Small intestine (tissue), 7 donors: ENCODE measurements at regions not wholly inside any gene's neighbourhood (a gene's known extent, or its start where the extent isn't known, plus 50 kb on each side); places are given as distances from the start of the nearest gene placed in this dataset.

Experiments used
- DNase-seq, 2 donors: peaks; one replicate each; pipeline versions ENCODE4 v3.0.0 to v3.0.0-alpha.2; 2013
- FAIRE-seq: peaks from 2 replicates; lab custom pipeline; 2012; peaks lifted over from hg19 to GRCh38; lab: Jason Lieb, UNC
- H3K27ac ChIP-seq, 3 donors: one replicate each; pipeline ENCODE4 v1.5.1; 2013; ENCODE audit warnings: low read length in 2 of 3, mild to moderate bottlenecking in 2 of 3, control low read depth in 1 of 3, inconsistent platforms in 1 of 3, low read depth in 1 of 3, moderate library complexity in 1 of 3
- H3K27me3 ChIP-seq, 3 donors: one replicate each; pipeline ENCODE4 v1.6.1; 2013; ENCODE audit warnings: low read length in 3 of 3, inconsistent platforms in 1 of 3; ENCODE audit not compliant: control insufficient read depth in 3 of 3, insufficient read depth in 3 of 3
- H3K36me3 ChIP-seq, 3 donors: one replicate each; pipeline ENCODE4 v1.6.1; 2013; ENCODE audit warnings: low read length in 3 of 3, inconsistent platforms in 1 of 3, low read depth in 1 of 3, mild to moderate bottlenecking in 1 of 3, moderate library complexity in 1 of 3; ENCODE audit not compliant: control insufficient read depth in 3 of 3, insufficient read depth in 2 of 3
- H3K4me1 ChIP-seq, 3 donors: one replicate each; pipeline ENCODE4 v1.6.1; 2013; ENCODE audit warnings: low read length in 2 of 3, inconsistent platforms in 1 of 3, low read depth in 1 of 3, mild to moderate bottlenecking in 1 of 3, moderate library complexity in 1 of 3; ENCODE audit not compliant: control insufficient read depth in 3 of 3, insufficient read depth in 2 of 3
- H3K4me3 ChIP-seq, 3 donors: one replicate each; pipeline ENCODE4 v1.5.1; 2013; ENCODE audit warnings: low read length in 3 of 3, control low read depth in 1 of 3, inconsistent platforms in 1 of 3, low read depth in 1 of 3, mild to moderate bottlenecking in 1 of 3, moderate library complexity in 1 of 3
- H3K9me3 ChIP-seq, 2 donors: one replicate each; pipeline ENCODE4 v1.6.1; 2013; ENCODE audit warnings: low read depth in 1 of 2, low read length in 1 of 2; ENCODE audit not compliant: control insufficient read depth in 2 of 2, insufficient read depth in 1 of 2
- WGBS, 3 donors: extraction: QIAGEN DNeasy Blood & Tissue Kit; methylation state at CpG; one replicate each; pipeline ENCODE4 v1.1.7; 2013; 5-methylcytosine and 5-hydroxymethylcytosine counted together
- donor health status: healthy with polysubstance abuse.
- donor health status: control.
- donor health status: control.
- donor health status: Bipolar disorder and iron deficiency.
- donor health status: healthy.

DNA sequence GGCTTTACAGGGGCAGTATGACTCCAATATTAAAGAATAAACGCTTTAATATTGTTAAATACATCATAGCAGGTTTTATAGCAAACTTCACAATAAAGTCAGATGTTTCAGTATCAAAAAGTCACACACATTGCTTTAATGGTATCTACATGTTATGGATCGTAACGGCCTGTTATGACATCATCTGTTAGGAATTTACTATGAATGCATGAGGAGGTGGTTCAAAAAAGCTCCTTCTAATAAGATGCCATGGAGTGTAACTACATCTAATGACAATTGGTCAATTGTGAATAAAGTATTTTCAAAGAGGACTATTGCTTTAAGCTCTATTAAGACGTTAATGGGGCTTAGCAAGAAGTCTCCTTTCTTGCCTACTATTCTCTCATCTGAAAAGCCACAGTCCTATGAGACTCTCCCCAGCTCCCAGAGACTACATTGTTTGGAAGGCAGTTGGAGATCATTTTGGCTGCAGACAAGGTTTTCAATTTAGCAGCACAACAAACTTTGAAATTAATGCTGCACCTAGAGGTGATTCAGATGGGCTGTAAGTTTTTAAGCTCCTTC, 300.7 kb upstream of the MEIS1 start:
- H3K27me3 ChIP-seq = no peaks in the 10 kb centered on the region
- no peak for FAIRE-seq
- WGBS, 3 donors = 58 to 61% (median 58%) methylated on average over 4 of the region's 4 CpGs

DNA sequence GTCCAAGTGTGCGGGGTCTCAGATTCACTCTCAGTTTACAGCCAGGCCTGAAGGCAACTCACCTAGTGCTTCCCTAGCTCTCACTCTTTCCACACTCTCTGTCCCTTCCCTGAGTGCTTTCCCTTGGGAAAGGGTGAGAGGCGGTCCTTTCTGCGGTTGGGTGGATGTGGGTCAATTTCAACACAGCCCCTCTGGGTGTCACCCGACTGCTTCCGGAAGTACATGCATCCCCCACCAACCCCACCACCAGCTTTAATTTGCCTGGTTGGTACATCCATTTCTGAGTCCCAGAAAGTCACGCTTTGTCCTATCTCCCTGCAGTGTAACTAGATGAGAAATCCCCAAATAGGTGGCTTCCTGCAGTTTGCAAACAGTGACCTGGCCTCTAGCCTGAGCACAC, 307.3 kb upstream of the MEIS1 start:
- no peaks in the 10 kb centered on the region for H3K36me3 ChIP-seq
- 86 to 89% (median 87%) methylated on average over 6 of the region's 6 CpGs for WGBS, 3 donors
- H3K4me3 ChIP-seq = no peak overlapping the region
- no peaks in the 10 kb centered on the region for H3K9me3 ChIP-seq
- no peaks in the 10 kb centered on the region for H3K4me1 ChIP-seq
- no peaks in the 10 kb centered on the region for H3K27me3 ChIP-seq
- FAIRE-seq (no peak), DNase-seq (no peak)
- no peak overlapping the region for H3K27ac ChIP-seq

More for the DNA sequence above, 300.7 kb upstream of the MEIS1 start:
- Histone ChIP-seq H3K36me3 (no peaks in the 10 kb centered on the region), H3K9me3 (no peaks in the 10 kb centered on the region), H3K4me3 (no peak overlapping the region), H3K4me1 (no peaks in the 10 kb centered on the region), H3K27ac (no peak overlapping the region)
- DNase-seq = no peak

DNA sequence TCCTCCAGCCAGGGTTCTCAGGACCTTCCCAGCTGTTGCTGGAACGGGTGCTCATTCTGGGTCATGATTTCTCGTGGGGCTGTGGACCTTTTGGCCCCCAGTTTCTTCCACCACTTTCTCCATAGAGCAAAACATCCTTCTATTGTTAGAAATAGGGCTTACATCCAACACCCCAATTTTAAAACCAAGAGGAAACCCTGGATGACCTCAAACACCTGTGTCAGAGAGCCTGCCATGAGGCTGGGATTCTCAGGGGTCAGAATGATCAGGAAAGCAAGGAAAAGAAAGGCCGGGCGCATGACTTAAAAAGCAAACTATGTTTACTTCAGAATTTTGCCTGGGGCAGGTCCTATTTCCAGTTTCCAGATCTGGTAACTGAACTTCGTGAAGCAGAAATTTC, 307.9 kb upstream of the MEIS1 start:
- DNase-seq = no peak

DNA sequence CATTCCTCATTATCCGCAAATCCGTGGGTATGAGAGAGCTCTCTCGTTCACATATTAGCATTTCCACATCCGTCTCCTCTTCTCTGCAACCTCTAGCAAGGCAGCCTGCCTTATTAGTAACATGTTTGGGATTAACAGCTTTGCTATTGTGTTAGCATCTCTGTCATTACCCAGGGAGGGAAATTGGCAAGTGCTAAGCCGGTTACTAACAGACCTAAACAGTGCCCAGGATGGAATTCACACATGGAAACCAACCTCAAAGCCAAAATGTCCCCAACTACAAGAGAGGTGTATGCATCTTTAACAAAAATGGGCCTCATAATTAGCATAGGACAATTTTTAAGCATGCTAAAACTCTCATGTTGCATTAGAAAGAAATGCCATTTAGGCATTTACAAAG, 309.0 kb upstream of the MEIS1 start:
- H3K9me3 ChIP-seq = no peaks in the 10 kb centered on the region
- 77 to 87% (median 79%) methylated on average over 5 of the region's 5 CpGs for WGBS, 3 donors
- H3K4me1 ChIP-seq = no peaks in the 10 kb centered on the region
- H3K36me3 ChIP-seq = no peaks in the 10 kb centered on the region
- no peak for FAIRE-seq
- H3K27ac ChIP-seq = no peak overlapping the region
- no peak overlapping the region for H3K4me3 ChIP-seq
- no peaks in the 10 kb centered on the region for H3K27me3 ChIP-seq
- no peak for DNase-seq

More for the DNA sequence above, 307.9 kb upstream of the MEIS1 start:
- Histone ChIP-seq H3K27ac (no peak overlapping the region), H3K9me3 (no peaks in the 10 kb centered on the region), H3K36me3 (no peaks in the 10 kb centered on the region), H3K4me3 (no peak overlapping the region), H3K27me3 (no peaks in the 10 kb centered on the region), H3K4me1 (no peaks in the 10 kb centered on the region)
- WGBS, 3 donors = 70 to 74% (median 71%) methylated on average over 5 of the region's 5 CpGs
- no peak for FAIRE-seq

- no peak for FAIRE-seq
- Histone ChIP-seq H3K4me3 (no peak overlapping the region), H3K27me3 (no peaks in the 10 kb centered on the region), H3K4me1 (no peaks in the 10 kb centered on the region), H3K27ac (no peak overlapping the region), H3K36me3 (no peaks in the 10 kb centered on the region), H3K9me3 (no peaks in the 10 kb centered on the region)
- no peak for DNase-seq
- 66 to 76% (median 73%) methylated on average over 2 of the region's 2 CpGs for WGBS, 3 donors
These were observed 312.4 kb upstream of the MEIS1 start for GRCh38 chr2:66122516-66122915.

- H3K4me3 ChIP-seq = no peak overlapping the region
- DNase-seq (no peak), FAIRE-seq (no peak)
- H3K27ac ChIP-seq = no peak overlapping the region
- WGBS, 3 donors = 51 to 73% (median 66%) methylated on average over 3 of the region's 3 CpGs
- no peaks in the 10 kb centered on the region for H3K27me3 ChIP-seq
- no peaks in the 10 kb centered on the region for H3K4me1 ChIP-seq
- no peaks in the 10 kb centered on the region for H3K9me3 ChIP-seq
- H3K36me3 ChIP-seq = no peaks in the 10 kb centered on the region
These were observed 313.0 kb upstream of the MEIS1 start for GRCh38 chr2:66121946-66122345.

DNA sequence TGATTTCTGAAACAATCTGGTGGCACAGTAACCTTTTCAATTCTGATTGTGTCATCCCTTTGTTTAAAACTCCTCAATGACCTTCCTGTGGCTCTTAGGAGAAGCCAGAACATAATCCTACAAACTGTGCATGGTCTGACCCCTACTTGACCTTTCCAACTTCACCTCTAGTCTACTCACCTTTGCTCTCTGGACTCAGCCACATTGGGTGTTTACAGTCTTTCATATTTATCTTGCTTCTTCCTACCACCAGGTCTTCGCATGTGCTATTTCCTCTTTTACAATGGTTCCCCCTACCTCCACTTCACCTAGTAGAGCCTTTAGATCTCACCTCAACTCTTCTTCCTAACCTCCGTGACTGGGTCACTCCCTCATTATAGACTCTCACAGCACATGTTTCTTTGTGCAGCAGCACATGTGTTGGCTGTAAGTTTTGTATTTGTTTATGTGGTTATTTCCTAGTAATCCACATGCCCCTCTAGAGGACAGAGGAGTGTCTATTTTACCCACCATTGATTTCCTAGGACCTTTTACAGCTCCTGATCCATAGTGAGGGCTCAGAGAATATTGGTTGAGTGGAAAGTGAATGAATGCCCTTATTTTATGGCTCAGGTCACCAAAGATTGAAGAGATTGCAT, 320.8 kb upstream of the MEIS1 start:
- H3K4me3 ChIP-seq = no peak overlapping the region
- no peak for FAIRE-seq
- no peaks in the 10 kb centered on the region for H3K4me1 ChIP-seq
- no peaks in the 10 kb centered on the region for H3K9me3 ChIP-seq
- H3K27ac ChIP-seq = no peak overlapping the region
- DNase-seq = no peak
- WGBS, 3 donors = 65 to 74% (median 70%) methylated on average over 2 of the region's 2 CpGs
- H3K36me3 ChIP-seq = no peaks in the 10 kb centered on the region
- H3K27me3 ChIP-seq = no peaks in the 10 kb centered on the region

DNA sequence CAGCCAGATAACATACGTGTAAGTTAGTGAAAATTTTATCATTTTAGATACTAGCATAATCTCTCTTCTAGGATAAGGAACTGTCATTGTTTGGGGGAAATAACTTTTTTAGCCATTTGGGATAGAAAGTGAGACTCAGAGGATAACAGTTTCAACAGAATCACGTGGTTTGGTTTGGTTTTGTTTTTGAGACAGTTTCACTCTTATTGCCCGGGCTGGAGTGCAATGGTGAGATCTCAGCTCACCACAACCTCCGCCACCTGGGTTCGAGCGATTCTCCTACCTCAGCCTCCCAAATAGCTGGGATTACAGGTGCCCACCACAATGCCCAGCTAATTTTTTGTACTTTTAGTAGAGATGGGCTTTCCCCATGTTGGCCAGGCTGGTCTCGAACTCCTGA, 323.2 kb upstream of the MEIS1 start:
- no peak for FAIRE-seq
- Histone ChIP-seq H3K4me1 (no peaks in the 10 kb centered on the region), H3K27ac (no peak overlapping the region), H3K4me3 (no peak overlapping the region), H3K9me3 (no peaks in the 10 kb centered on the region), H3K27me3 (no peaks in the 10 kb centered on the region), H3K36me3 (no peaks in the 10 kb centered on the region)
- whole genome bisulfite sequencing, 3 donors = 65 to 78% (median 68%) methylated on average over 7 of the region's 7 CpGs
- DNase-seq = no peak

DNA sequence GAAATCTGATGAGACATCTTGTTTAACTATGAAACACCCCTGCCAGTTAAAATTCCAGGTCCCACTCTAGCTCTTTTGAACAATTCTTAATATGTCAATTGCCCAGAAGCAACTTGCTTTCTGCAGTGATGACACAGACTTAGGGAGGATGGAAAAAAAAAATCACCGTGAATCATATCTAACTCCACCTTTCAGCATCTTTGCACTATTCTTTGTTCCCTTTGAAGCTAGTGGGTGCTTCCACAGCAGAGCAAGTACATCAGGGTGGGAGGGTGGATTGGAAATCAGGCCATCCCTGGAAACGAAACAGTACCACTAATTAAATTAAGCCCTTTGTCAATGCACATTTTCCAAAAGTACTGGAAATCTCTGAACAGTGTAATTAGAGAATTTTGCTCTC, 324.3 kb upstream of the MEIS1 start:
- no peaks in the 10 kb centered on the region for H3K36me3 ChIP-seq
- no peaks in the 10 kb centered on the region for H3K27me3 ChIP-seq
- 64 to 75% (median 73%) methylated on average over 2 of the region's 2 CpGs for WGBS, 3 donors
- no peak for FAIRE-seq
- no peaks in the 10 kb centered on the region for H3K9me3 ChIP-seq
- no peak for DNase-seq
- H3K4me3 ChIP-seq = no peak overlapping the region
- no peaks in the 10 kb centered on the region for H3K4me1 ChIP-seq
- no peak overlapping the region for H3K27ac ChIP-seq
